GM19438 (cell line): ENCODE measurements at regions not wholly inside any gene's neighbourhood (a gene's known extent, or its start where the extent isn't known, plus 50 kb on each side); places are given as distances from the start of the nearest gene placed in this dataset.

Experiments used
- ATAC-seq: cut with Tn5 transposase; IDR thresholded peaks from one replicate; pipeline ENCODE4 v1.9.1; 2021; ENCODE audit warnings: low read depth; ENCODE audit not compliant: unreplicated experiment

GRCh38 chr5:74301576-74301975, 339.0 kb downstream of the ENC1 start:
- no peak for ATAC-seq

GRCh38 chr5:74300808-74301389, 339.6 kb downstream of the ENC1 start:
- no peak for ATAC-seq

- no peak for ATAC-seq
These were observed 340.7 kb downstream of the ENC1 start for GRCh38 chr5:74299833-74300232.

GRCh38 chr5:74296685-74297408, 343.7 kb downstream of the ENC1 start:
- ATAC-seq = no peak

- ATAC-seq = no peak
These were observed 344.9 kb downstream of the ENC1 start for GRCh38 chr5:74295676-74296075.

GRCh38 chr5:74295141-74295540, 345.4 kb downstream of the ENC1 start:
- no peak for ATAC-seq

- ATAC-seq = peak; percentile 75
These were observed 346.3 kb downstream of the ENC1 start for GRCh38 chr5:74294231-74294705.

- no peak for ATAC-seq
These were observed 347.3 kb downstream of the ENC1 start for GRCh38 chr5:74293182-74293581.

- no peak for ATAC-seq
These were observed 349.8 kb downstream of the ENC1 start for GRCh38 chr5:74290634-74291241.

- no peak for ATAC-seq
These were observed 350.8 kb downstream of the ENC1 start for GRCh38 chr5:74289691-74290090.

GRCh38 chr5:74289238-74289637, 351.3 kb downstream of the ENC1 start:
- no peak for ATAC-seq

- ATAC-seq = no peak
These were observed 351.9 kb downstream of the ENC1 start for GRCh38 chr5:74288448-74289108.

- no peak for ATAC-seq
These were observed 352.5 kb downstream of the ENC1 start for GRCh38 chr5:74288038-74288437.

- no peak for ATAC-seq
These were observed 353.5 kb downstream of the ENC1 start for GRCh38 chr5:74286734-74287695.

GRCh38 chr5:74285675-74286280, 354.8 kb downstream of the ENC1 start:
- ATAC-seq = no peak

- ATAC-seq = no peak
These were observed 358.0 kb downstream of the ENC1 start for GRCh38 chr5:74282490-74282889.

GRCh38 chr5:74281166-74281565, 359.4 kb downstream of the ENC1 start:
- ATAC-seq = no peak

- ATAC-seq = no peak
These were observed 360.2 kb downstream of the ENC1 start for GRCh38 chr5:74280306-74280705.

GRCh38 chr5:74279244-74279643, 361.3 kb downstream of the ENC1 start:
- no peak for ATAC-seq

- ATAC-seq = no peak
These were observed 363.1 kb downstream of the ENC1 start for GRCh38 chr5:74277418-74277817.
